DND-41 (cell line): ENCODE measurements at regions not wholly inside any gene's neighbourhood (a gene's known extent, or its start where the extent isn't known, plus 50 kb on each side); places are given as distances from the start of the nearest gene placed in this dataset.

Experiments
- CTCF ChIP-seq: IDR thresholded peaks from 2 replicates; pipeline ENCODE4 v1.5.1; 2012; ENCODE audit warnings: borderline replicate concordance, low read length, moderate library complexity, mild to moderate bottlenecking; ENCODE audit not compliant: poor library complexity, severe bottlenecking; ENCODE audit errors: extremely low read depth
- EZH2 ChIP-seq: IDR thresholded peaks from 3 replicates; pipeline ENCODE4 v1.6.1; 2012; ENCODE audit warnings: borderline replicate concordance, low read depth, mild to moderate bottlenecking, moderate library complexity, low read length, inconsistent platforms; ENCODE audit not compliant: severe bottlenecking

DNA sequence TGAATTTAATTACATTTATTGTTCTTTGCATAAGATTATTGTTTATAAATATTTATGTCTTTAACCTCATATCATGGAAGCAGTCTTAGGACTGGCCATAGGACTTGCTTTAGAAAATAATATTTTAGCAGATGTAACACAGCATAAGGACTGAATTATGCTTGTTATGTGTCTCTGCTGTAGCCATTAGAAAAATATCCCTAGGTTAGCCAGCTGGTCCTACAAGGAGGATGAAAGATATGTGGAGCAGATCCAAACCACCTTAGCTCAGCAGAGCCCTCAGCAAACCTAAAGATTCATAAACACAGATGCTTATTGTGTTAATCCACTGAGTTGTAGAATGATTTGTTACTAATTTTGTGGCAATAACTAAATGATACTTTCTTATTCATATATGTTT, 166.0 kb upstream of the COL1A2 start:
- TF ChIP-seq CTCF, result no peak
- TF ChIP-seq EZH2, result no peak
